ENCODE measurements at regions not wholly inside any gene's neighbourhood (a gene's known extent, or its start where the extent isn't known, plus 50 kb on each side); places are given as distances from the start of the nearest gene placed in this dataset.

- intact Hi-C loops (cut with DNase I) = no loop called here
- H3K4me3 ChIP-seq (ENCODE audit: low read length in 3 of 3) = no peak overlapping the region
- FAIRE-seq = no peak
- no peaks in the 10 kb centered on the region for H3K27me3 ChIP-seq (ENCODE audit: control insufficient read depth, insufficient read depth, low read length)
- no peaks in the 10 kb centered on the region for H3K36me3 ChIP-seq (ENCODE audit: control insufficient read depth in 2 of 3, insufficient read depth in 3 of 3, low read length in 3 of 3)
- DNase-seq = no peak
- TF ChIP-seq, protein P1, sequence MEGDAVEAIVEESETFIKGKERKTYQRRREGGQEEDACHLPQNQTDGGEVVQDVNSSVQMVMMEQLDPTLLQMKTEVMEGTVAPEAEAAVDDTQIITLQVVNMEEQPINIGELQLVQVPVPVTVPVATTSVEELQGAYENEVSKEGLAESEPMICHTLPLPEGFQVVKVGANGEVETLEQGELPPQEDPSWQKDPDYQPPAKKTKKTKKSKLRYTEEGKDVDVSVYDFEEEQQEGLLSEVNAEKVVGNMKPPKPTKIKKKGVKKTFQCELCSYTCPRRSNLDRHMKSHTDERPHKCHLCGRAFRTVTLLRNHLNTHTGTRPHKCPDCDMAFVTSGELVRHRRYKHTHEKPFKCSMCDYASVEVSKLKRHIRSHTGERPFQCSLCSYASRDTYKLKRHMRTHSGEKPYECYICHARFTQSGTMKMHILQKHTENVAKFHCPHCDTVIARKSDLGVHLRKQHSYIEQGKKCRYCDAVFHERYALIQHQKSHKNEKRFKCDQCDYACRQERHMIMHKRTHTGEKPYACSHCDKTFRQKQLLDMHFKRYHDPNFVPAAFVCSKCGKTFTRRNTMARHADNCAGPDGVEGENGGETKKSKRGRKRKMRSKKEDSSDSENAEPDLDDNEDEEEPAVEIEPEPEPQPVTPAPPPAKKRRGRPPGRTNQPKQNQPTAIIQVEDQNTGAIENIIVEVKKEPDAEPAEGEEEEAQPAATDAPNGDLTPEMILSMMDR (IDR thresholded peaks at IDR 0.05; ENCODE audit: borderline replicate concordance, extremely low read depth, insufficient read depth) = no peak
- no peaks in the 10 kb centered on the region for H3K9me3 ChIP-seq (ENCODE audit: control insufficient read depth in 2 of 3, insufficient read depth in 1 of 3, low read length in 3 of 3)
- H3K4me1 ChIP-seq (ENCODE audit: control insufficient read depth in 2 of 3, insufficient read depth in 2 of 3, low read depth in 1 of 3, low read length in 3 of 3) = no peaks in the 10 kb centered on the region
- no peak overlapping the region for H3K27ac ChIP-seq (ENCODE audit: low read depth in 2 of 2, low read length in 2 of 2)
- no peak overlapping the region for H3K9ac ChIP-seq (ENCODE audit: low read length in 3 of 3)
Observed at GRCh38 chr9:106590759-106591505, 272.0 kb upstream of the ZNF462 start.

DNA sequence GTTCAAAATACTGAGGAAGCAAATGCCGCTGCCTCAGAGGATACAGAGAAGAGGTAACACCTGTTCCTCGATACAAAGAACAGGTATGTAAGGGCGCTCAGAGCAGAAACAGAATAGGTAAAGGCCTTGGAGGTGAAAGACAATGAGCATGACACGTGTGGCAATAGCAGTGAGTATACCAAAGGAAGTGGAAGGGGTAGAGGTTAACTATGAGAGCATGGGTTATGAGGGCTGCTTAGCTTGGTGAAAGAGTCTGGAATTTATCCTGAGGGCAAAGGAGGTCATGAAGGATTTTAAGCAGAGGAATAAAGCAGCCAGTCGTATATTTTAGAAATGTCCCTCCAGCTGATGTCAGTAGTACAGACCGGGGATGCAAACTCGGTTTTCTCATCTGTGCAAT, 269.8 kb upstream of the ZNF462 start:
- no peak overlapping the region for H3K9ac ChIP-seq (ENCODE audit: low read length in 3 of 3)
- H3K9me3 ChIP-seq (ENCODE audit: control insufficient read depth in 2 of 3, insufficient read depth in 1 of 3, low read length in 3 of 3) = no peaks in the 10 kb centered on the region
- H3K27me3 ChIP-seq (ENCODE audit: control insufficient read depth, insufficient read depth, low read length) = no peaks in the 10 kb centered on the region
- DNase-seq (no peak), FAIRE-seq (no peak)
- H3K4me3 ChIP-seq (ENCODE audit: low read length in 3 of 3) = no peak overlapping the region
- no peaks in the 10 kb centered on the region for H3K4me1 ChIP-seq (ENCODE audit: control insufficient read depth in 2 of 3, insufficient read depth in 2 of 3, low read depth in 1 of 3, low read length in 3 of 3)
- intact Hi-C loops (cut with DNase I) = no loop called here
- TF ChIP-seq, protein P1 (IDR thresholded peaks at IDR 0.05; ENCODE audit: borderline replicate concordance, extremely low read depth, insufficient read depth) = no peak
- H3K36me3 ChIP-seq (ENCODE audit: control insufficient read depth in 2 of 3, insufficient read depth in 3 of 3, low read length in 3 of 3) = no peaks in the 10 kb centered on the region
- H3K27ac ChIP-seq (ENCODE audit: low read depth in 2 of 2, low read length in 2 of 2) = no peak overlapping the region

DNA sequence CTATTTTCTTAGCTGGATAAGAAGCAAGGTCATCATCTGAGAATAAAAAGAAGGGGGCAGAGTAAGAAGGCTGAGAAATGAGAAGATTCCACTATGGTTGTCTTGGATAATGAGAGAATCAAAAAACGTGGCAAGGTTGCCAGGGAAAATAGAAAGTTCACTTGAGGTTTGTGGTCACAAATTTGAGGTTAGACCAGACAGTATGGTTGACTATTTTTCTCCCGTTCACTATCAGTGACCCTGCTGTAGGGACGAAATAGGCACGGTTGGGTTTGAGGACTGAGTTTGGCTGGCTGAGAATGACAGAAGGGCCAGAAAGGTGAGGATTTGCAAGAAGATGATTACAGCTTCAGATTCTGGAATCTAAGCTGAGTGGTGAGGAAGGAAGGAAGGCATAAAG, 266.0 kb upstream of the ZNF462 start:
- no peak overlapping the region for H3K27ac ChIP-seq (ENCODE audit: low read depth in 2 of 2, low read length in 2 of 2)
- H3K4me1 ChIP-seq (ENCODE audit: control insufficient read depth in 2 of 3, insufficient read depth in 2 of 3, low read depth in 1 of 3, low read length in 3 of 3) = no peaks in the 10 kb centered on the region
- no peaks in the 10 kb centered on the region for H3K9me3 ChIP-seq (ENCODE audit: control insufficient read depth in 2 of 3, insufficient read depth in 1 of 3, low read length in 3 of 3)
- DNase-seq (no peak), FAIRE-seq (no peak)
- H3K9ac ChIP-seq (ENCODE audit: low read length in 3 of 3) = no peak overlapping the region
- H3K36me3 ChIP-seq (ENCODE audit: control insufficient read depth in 2 of 3, insufficient read depth in 3 of 3, low read length in 3 of 3) = no peaks in the 10 kb centered on the region
- TF ChIP-seq, protein P1 (IDR thresholded peaks at IDR 0.05; ENCODE audit: borderline replicate concordance, extremely low read depth, insufficient read depth) = no peak
- no peaks in the 10 kb centered on the region for H3K27me3 ChIP-seq (ENCODE audit: control insufficient read depth, insufficient read depth, low read length)
- intact Hi-C loops (cut with DNase I) = no loop called here
- H3K4me3 ChIP-seq (ENCODE audit: low read length in 3 of 3) = no peak overlapping the region

All from kidney (tissue), 13 donors.